PFSK-1 (cell line): ENCODE measurements at regions not wholly inside any gene's neighbourhood (a gene's known extent, or its start where the extent isn't known, plus 50 kb on each side); places are given as distances from the start of the nearest gene placed in this dataset.

Experiments used
- FOXP2 ChIP-seq: optimal IDR thresholded peaks from 2 replicates; pipeline ENCODE3; 2011; ENCODE audit warnings: borderline replicate concordance, control low read depth, inconsistent platforms; ENCODE audit not compliant: insufficient read depth; ENCODE audit errors: extremely low read length, extremely low read depth
- POLR2AphosphoS5 ChIP-seq: IDR thresholded peaks from 2 replicates; pipeline ENCODE4 v1.6.1; 2012; ENCODE audit warnings: low read depth, mild to moderate bottlenecking, control low read depth, low read length, moderate library complexity
- REST ChIP-seq, 2 experiments: IDR thresholded peaks; 2 replicates each; pipeline versions ENCODE4 v1.6.1 to v1.8.0; 2011 to 2012; ENCODE audit warnings: low read depth in 2 of 2, low read length in 2 of 2, control low read depth in 1 of 2, inconsistent platforms in 1 of 2, mild to moderate bottlenecking in 1 of 2, moderate library complexity in 1 of 2; ENCODE audit not compliant: insufficient read depth in 1 of 2
- SIN3A ChIP-seq: IDR thresholded peaks from 2 replicates; pipeline ENCODE4 v1.6.1; 2012; ENCODE audit warnings: mild to moderate bottlenecking, low read length, moderate library complexity, borderline replicate concordance; ENCODE audit not compliant: insufficient read depth
- TAF1 ChIP-seq: IDR thresholded peaks from 2 replicates; pipeline ENCODE4 v1.6.1; 2012; ENCODE audit warnings: low read length, control low read depth, borderline replicate concordance; ENCODE audit not compliant: insufficient read depth

- no peak for TF ChIP-seq REST (IDR thresholded peaks at IDR 0.05; ENCODE audit: insufficient read depth in 1 of 2, low read depth in 2 of 2, low read length in 2 of 2)
- TF ChIP-seq POLR2AphosphoS5 = no peak
- TF ChIP-seq FOXP2 = no peak
- TF ChIP-seq TAF1 = no peak
- no peak for TF ChIP-seq SIN3A
Observed at GRCh38 chr2:66082581-66082980, 352.3 kb upstream of the MEIS1 start.

- no peak for TF ChIP-seq TAF1
- no peak for TF ChIP-seq REST (IDR thresholded peaks at IDR 0.05; ENCODE audit: insufficient read depth in 1 of 2, low read depth in 2 of 2, low read length in 2 of 2)
- no peak for TF ChIP-seq FOXP2
- no peak for TF ChIP-seq SIN3A
- no peak for TF ChIP-seq POLR2AphosphoS5
Observed at GRCh38 chr2:66080127-66080526, 354.8 kb upstream of the MEIS1 start.

GRCh38 chr2:66073172-66073571, 361.8 kb upstream of the MEIS1 start:
- TF ChIP-seq TAF1 (no peak), FOXP2 (no peak), REST (IDR thresholded peaks at IDR 0.05; ENCODE audit: insufficient read depth in 1 of 2, low read depth in 2 of 2, low read length in 2 of 2) (no peak), SIN3A (no peak), POLR2AphosphoS5 (no peak)

- TF ChIP-seq SIN3A = no peak
- no peak for TF ChIP-seq POLR2AphosphoS5
- no peak for TF ChIP-seq FOXP2
- TF ChIP-seq TAF1 = no peak
- no peak for TF ChIP-seq REST (IDR thresholded peaks at IDR 0.05; ENCODE audit: insufficient read depth in 1 of 2, low read depth in 2 of 2, low read length in 2 of 2)
Observed at GRCh38 chr2:66070721-66071602, 364.0 kb upstream of the MEIS1 start.

GRCh38 chr2:66069937-66070720, 364.8 kb upstream of the MEIS1 start:
- TF ChIP-seq POLR2AphosphoS5 (no peak), SIN3A (no peak), REST (IDR thresholded peaks at IDR 0.05; ENCODE audit: insufficient read depth in 1 of 2, low read depth in 2 of 2, low read length in 2 of 2) (no peak), TAF1 (no peak)
